ENCODE measurements at regions not wholly inside any gene's neighbourhood (a gene's known extent, or its start where the extent isn't known, plus 50 kb on each side); places are given as distances from the start of the nearest gene placed in this dataset.

DNA sequence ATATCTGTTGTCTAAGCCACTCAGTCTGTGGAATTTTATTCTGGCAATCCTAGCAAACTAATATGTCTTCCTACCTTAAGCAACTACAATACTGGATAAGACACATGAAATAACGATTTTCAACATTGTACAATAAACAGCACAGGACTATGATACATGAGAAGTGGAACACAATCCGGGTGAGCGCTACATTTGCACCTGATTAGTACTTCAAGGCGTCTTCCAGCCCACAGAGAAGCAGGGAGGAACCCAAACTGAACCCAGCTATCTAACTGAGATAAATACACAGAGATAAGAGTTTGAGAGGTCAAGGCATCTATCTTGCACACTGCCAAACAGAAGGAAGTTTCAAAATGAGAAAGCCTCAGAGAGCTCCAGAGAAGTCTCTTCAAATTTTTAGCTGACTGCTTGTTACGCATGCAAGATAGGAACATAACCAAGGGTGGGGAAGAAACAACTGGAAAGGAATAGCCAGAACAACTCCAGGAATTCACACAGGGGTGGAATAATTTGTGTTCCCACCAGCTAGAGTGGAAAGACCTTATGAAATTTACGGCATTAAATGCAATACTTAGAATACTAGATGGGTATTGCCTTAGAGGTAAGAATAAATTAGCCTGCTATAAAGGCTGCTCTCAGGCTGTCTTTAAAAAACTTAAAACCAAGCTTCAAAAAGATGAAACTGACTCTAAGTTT lies 481.8 kb downstream of the MTRR start:
- no peak for DNase-seq (ENCODE audit: low spot score)
- H3K4me3 ChIP-seq (ENCODE audit: low read depth, low read length, poor library complexity, severe bottlenecking): no peak overlapping the region
- ChIA-PET POLR2A (no interaction called here), CTCF (ENCODE audit: unreplicated experiment) (no interaction called here)
- no peak for TF ChIP-seq EZH2phosphoT487 (IDR thresholded peaks at IDR 0.05; ENCODE audit: borderline replicate concordance, low read depth, low read length)
- TF ChIP-seq, protein P1, sequence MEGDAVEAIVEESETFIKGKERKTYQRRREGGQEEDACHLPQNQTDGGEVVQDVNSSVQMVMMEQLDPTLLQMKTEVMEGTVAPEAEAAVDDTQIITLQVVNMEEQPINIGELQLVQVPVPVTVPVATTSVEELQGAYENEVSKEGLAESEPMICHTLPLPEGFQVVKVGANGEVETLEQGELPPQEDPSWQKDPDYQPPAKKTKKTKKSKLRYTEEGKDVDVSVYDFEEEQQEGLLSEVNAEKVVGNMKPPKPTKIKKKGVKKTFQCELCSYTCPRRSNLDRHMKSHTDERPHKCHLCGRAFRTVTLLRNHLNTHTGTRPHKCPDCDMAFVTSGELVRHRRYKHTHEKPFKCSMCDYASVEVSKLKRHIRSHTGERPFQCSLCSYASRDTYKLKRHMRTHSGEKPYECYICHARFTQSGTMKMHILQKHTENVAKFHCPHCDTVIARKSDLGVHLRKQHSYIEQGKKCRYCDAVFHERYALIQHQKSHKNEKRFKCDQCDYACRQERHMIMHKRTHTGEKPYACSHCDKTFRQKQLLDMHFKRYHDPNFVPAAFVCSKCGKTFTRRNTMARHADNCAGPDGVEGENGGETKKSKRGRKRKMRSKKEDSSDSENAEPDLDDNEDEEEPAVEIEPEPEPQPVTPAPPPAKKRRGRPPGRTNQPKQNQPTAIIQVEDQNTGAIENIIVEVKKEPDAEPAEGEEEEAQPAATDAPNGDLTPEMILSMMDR (conservative IDR thresholded peaks at IDR 0.05; ENCODE audit: low read length): no peak
- no peak overlapping the region for H2AFZ ChIP-seq (ENCODE audit: low read length)
- no peak overlapping the region for H3K4me2 ChIP-seq (ENCODE audit: low read length)
- H3K79me2 ChIP-seq (ENCODE audit: insufficient read depth, low read depth, low read length): no peaks in the 10 kb centered on the region
- no TSS peak for BruUV-seq (replicated peaks)
- no peaks in the 10 kb centered on the region for H3K9me3 ChIP-seq (ENCODE audit: low read length)
- intact Hi-C loops (cut with micrococcal nuclease; ENCODE audit: unreplicated experiment): no loop called here
- no peaks in the 10 kb centered on the region for H3K9me2 ChIP-seq (ENCODE audit: insufficient read depth, low read length)
- H3K4me1 ChIP-seq (ENCODE audit: insufficient read depth, low read length, poor library complexity, severe bottlenecking): no peaks in the 10 kb centered on the region
- H3K27ac ChIP-seq (ENCODE audit: low read depth, low read length, poor library complexity, severe bottlenecking): no peak overlapping the region
- no peaks in the 10 kb centered on the region for H4K20me1 ChIP-seq (ENCODE audit: insufficient read depth, low read length)
- no peaks in the 10 kb centered on the region for H3K36me3 ChIP-seq (ENCODE audit: insufficient read depth, low read length)

DNA sequence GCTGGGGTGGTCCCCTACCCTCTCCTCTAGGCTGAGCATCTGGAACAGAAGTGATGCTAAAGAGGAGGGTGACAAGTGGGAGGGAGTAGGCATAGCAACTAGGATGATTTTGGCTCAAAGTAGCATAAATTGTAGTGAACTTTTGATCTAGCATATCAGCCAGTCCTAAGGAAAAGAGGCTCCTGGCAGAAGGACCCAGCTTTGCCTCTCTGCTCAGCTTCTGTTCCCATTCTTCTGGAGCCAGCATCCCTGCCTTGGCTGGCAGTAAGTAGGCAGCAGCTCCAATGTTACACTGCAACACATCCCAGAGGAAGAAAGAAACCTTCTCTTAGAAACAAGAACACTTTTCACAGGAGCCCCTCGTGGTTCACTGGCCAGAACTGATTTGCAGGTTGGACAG lies 487.0 kb downstream of the MTRR start:
- TF ChIP-seq EZH2phosphoT487 (IDR thresholded peaks at IDR 0.05; ENCODE audit: borderline replicate concordance, low read depth, low read length): no peak
- TF ChIP-seq, protein P1 (conservative IDR thresholded peaks at IDR 0.05; ENCODE audit: low read length): no peak
- ChIA-PET POLR2A (interaction anchor here (0.7 kb wide), 1 partner anchor 27 kb away, joined by 3 read pairs; no protein-coding TSS in a partner anchor), CTCF (ENCODE audit: unreplicated experiment) (no interaction called here)
- DNase-seq (ENCODE audit: low spot score): no peak
- Histone ChIP-seq H3K36me3 (ENCODE audit: insufficient read depth, low read length) (no peaks in the 10 kb centered on the region), H2AFZ (ENCODE audit: low read length) (no peak overlapping the region), H4K20me1 (ENCODE audit: insufficient read depth, low read length) (no peaks in the 10 kb centered on the region), H3K4me1 (ENCODE audit: insufficient read depth, low read length, poor library complexity, severe bottlenecking) (no peaks in the 10 kb centered on the region), H3K27ac (ENCODE audit: low read depth, low read length, poor library complexity, severe bottlenecking) (no peak overlapping the region), H3K4me3 (ENCODE audit: low read depth, low read length, poor library complexity, severe bottlenecking) (no peak overlapping the region), H3K9me2 (ENCODE audit: insufficient read depth, low read length) (no peaks in the 10 kb centered on the region), H3K4me2 (ENCODE audit: low read length) (no peak overlapping the region), H3K9me3 (ENCODE audit: low read length) (no peaks in the 10 kb centered on the region), H3K79me2 (ENCODE audit: insufficient read depth, low read depth, low read length) (no peaks in the 10 kb centered on the region)
- no TSS peak for BruUV-seq (replicated peaks)
- intact Hi-C loops (cut with micrococcal nuclease; ENCODE audit: unreplicated experiment): no loop called here

DNA sequence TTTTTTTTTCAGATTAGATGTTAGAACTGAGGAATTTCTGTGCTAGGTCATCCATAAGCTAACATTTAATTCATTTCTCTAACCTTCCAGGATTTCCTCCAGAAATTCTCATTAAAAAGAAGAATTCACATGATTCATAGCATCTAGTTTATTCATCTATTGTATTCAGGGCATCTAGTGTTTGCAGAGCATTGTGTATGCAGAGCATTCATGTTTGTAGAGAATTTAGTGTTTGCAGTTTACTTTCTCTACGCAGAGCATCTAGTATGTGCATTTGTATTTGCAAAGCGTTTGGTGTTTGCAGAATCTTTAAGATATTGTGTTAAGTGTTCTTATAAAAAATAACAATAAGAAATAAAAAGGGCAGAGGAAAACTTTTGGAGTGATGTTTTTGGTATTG lies 491.1 kb downstream of the MTRR start:
- Histone ChIP-seq H4K20me1 (ENCODE audit: insufficient read depth, low read length) (no peaks in the 10 kb centered on the region), H3K9me2 (ENCODE audit: insufficient read depth, low read length) (no peaks in the 10 kb centered on the region), H3K4me1 (ENCODE audit: insufficient read depth, low read length, poor library complexity, severe bottlenecking) (no peaks in the 10 kb centered on the region), H3K4me3 (ENCODE audit: low read depth, low read length, poor library complexity, severe bottlenecking) (no peak overlapping the region), H3K27ac (ENCODE audit: low read depth, low read length, poor library complexity, severe bottlenecking) (no peak overlapping the region), H2AFZ (ENCODE audit: low read length) (no peak overlapping the region), H3K4me2 (ENCODE audit: low read length) (no peak overlapping the region), H3K36me3 (ENCODE audit: insufficient read depth, low read length) (no peaks in the 10 kb centered on the region), H3K79me2 (ENCODE audit: insufficient read depth, low read depth, low read length) (no peaks in the 10 kb centered on the region), H3K9me3 (ENCODE audit: low read length) (no peaks in the 10 kb centered on the region)
- TF ChIP-seq EZH2phosphoT487 (IDR thresholded peaks at IDR 0.05; ENCODE audit: borderline replicate concordance, low read depth, low read length): no peak
- TF ChIP-seq, protein P1 (conservative IDR thresholded peaks at IDR 0.05; ENCODE audit: low read length): no peak
- BruUV-seq (replicated peaks): no TSS peak
- CTCF ChIA-PET (ENCODE audit: unreplicated experiment): no interaction called here
- intact Hi-C loops (cut with micrococcal nuclease; ENCODE audit: unreplicated experiment): no loop called here
- POLR2A ChIA-PET: no interaction called here
- no peak for DNase-seq (ENCODE audit: low spot score)
